ENCODE measurements at regions not wholly inside any gene's neighbourhood (a gene's known extent, or its start where the extent isn't known, plus 50 kb on each side); places are given as distances from the start of the nearest gene placed in this dataset.

- TF ChIP-seq EP300 (IDR thresholded peaks at IDR 0.05) (no peak), CTCF (IDR thresholded peaks at IDR 0.05) (no peak), POLR2AphosphoS5 (IDR thresholded peaks at IDR 0.05) (no peak), POLR2A (IDR thresholded peaks at IDR 0.05) (no peak)
- DNase-seq (ENCODE audit: low spot score in 2 of 2) = no peak
- Histone ChIP-seq H3K4me1 (peaks cover 36% of the 10 kb centered on the region), H3K27ac (no peak overlapping the region), H3K27me3 (no peaks in the 10 kb centered on the region), H3K36me3 (peaks cover 24% of the 10 kb centered on the region), H3K4me3 (no peak overlapping the region), H3K9me3 (no peaks in the 10 kb centered on the region)
- WGBS = 100% methylated on average over 2 of the region's 17 CpGs
These were observed 61.7 kb downstream of the TET3 start for GRCh38 chr2:74046441-74046840.

DNA sequence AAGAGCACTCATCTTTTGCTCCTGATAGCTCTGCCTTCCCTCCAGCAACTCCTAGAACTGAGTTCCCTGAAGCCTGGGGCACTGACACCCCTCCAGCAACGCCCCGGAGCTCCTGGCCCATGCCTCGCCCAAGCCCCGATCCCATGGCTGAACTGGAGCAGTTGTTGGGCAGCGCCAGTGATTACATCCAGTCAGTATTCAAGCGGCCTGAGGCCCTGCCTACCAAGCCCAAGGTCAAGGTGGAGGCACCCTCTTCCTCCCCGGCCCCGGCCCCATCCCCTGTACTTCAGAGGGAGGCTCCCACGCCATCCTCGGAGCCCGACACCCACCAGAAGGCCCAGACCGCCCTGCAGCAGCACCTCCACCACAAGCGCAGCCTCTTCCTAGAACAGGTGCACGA, 62.4 kb downstream of the TET3 start:
- Histone ChIP-seq H3K4me3 (no peak overlapping the region), H3K4me1 (peaks cover 34% of the 10 kb centered on the region), H3K36me3 (peaks cover 24% of the 10 kb centered on the region), H3K9me3 (no peaks in the 10 kb centered on the region), H3K27ac (no peak overlapping the region), H3K27me3 (no peaks in the 10 kb centered on the region)
- WGBS = 92% methylated on average over 14 of the region's 14 CpGs
- DNase-seq (ENCODE audit: low spot score in 2 of 2) = no peak
- no peak for TF ChIP-seq EP300 (IDR thresholded peaks at IDR 0.05)
- TF ChIP-seq POLR2A (IDR thresholded peaks at IDR 0.05) = no peak
- no peak for TF ChIP-seq CTCF (IDR thresholded peaks at IDR 0.05)
- TF ChIP-seq POLR2AphosphoS5 (IDR thresholded peaks at IDR 0.05) = no peak

GRCh38 chr2:74048147-74048546, 63.4 kb downstream of the TET3 start:
- Histone ChIP-seq H3K4me3 (no peak overlapping the region), H3K9me3 (no peaks in the 10 kb centered on the region), H3K4me1 (peaks cover 28% of the 10 kb centered on the region), H3K27ac (peak overlapping the region; percentile 5), H3K36me3 (peaks cover 24% of the 10 kb centered on the region), H3K27me3 (no peaks in the 10 kb centered on the region)
- no peak for DNase-seq (ENCODE audit: low spot score in 2 of 2)
- WGBS = 63% methylated on average over 6 of the region's 7 CpGs
- TF ChIP-seq CTCF (IDR thresholded peaks at IDR 0.05) = no peak
- TF ChIP-seq POLR2AphosphoS5 (IDR thresholded peaks at IDR 0.05) = no peak
- no peak for TF ChIP-seq EP300 (IDR thresholded peaks at IDR 0.05)
- no peak for TF ChIP-seq POLR2A (IDR thresholded peaks at IDR 0.05)

DNA sequence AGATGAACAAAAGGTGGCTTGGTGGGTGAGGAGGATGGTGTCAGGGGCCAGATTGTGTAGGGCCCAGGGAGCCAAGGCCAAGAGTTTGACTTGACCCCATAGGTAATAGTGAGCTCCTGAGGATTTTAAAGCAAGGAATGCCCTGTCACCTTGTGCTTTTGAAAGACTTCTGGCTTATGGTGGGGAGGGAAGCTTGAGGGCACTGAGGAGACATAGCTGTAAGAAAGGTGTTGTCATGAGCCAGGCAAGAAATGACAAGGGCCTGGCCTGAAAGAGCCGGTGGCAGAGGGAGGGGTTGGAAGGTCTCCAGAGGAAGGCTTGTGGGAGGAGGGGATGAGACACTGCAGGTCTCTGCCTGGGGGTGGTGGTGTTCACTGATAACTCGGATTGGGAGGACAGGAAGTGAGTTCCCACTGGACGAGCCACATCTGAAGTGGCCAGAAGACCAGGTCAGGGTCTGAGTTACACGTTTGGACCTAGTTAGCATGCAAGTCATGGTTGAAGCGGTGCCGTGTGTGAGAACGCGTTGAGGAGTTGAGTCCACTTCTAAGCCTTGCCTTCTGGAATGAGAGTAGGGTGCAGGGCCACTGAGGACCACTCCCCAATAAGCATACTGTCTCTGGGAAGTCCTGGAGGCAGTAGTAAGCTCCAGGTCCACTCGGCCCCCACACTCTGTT, 64.3 kb downstream of the TET3 start:
- Histone ChIP-seq H3K4me3 (no peak overlapping the region), H3K9me3 (no peaks in the 10 kb centered on the region), H3K27ac (peak overlapping the region; percentile 5), H3K27me3 (no peaks in the 10 kb centered on the region), H3K4me1 (peaks cover 31% of the 10 kb centered on the region), H3K36me3 (peaks cover 24% of the 10 kb centered on the region)
- no peak for DNase-seq (ENCODE audit: low spot score in 2 of 2)
- TF ChIP-seq POLR2A (IDR thresholded peaks at IDR 0.05) (no peak), EP300 (IDR thresholded peaks at IDR 0.05) (no peak), CTCF (IDR thresholded peaks at IDR 0.05) (no peak)
- 70% methylated on average over 9 of the region's 9 CpGs for WGBS

GRCh38 chr2:74050151-74050550, 65.4 kb downstream of the TET3 start:
- Histone ChIP-seq H3K4me3 (no peak overlapping the region), H3K36me3 (peaks cover 24% of the 10 kb centered on the region), H3K9me3 (no peaks in the 10 kb centered on the region), H3K27me3 (no peaks in the 10 kb centered on the region), H3K4me1 (peaks cover 31% of the 10 kb centered on the region), H3K27ac (no peak overlapping the region)
- DNase-seq (ENCODE audit: low spot score in 2 of 2) = no peak
- 66% methylated on average over 5 of the region's 5 CpGs for WGBS
- TF ChIP-seq POLR2A (IDR thresholded peaks at IDR 0.05) (no peak), EP300 (IDR thresholded peaks at IDR 0.05) (no peak), POLR2AphosphoS5 (IDR thresholded peaks at IDR 0.05) (no peak), CTCF (IDR thresholded peaks at IDR 0.05) (no peak)
